MM.1S (cell line): ENCODE measurements at regions not wholly inside any gene's neighbourhood (a gene's known extent, or its start where the extent isn't known, plus 50 kb on each side); places are given as distances from the start of the nearest gene placed in this dataset.

Experiments
- EZH2 ChIP-seq: fragments of 300-600 bp; sonication (generic); optimal IDR thresholded peaks from 2 replicates; pipeline ENCODE3; 2017; ENCODE audit warnings: low read depth, mild to moderate bottlenecking, antibody characterized with exemption, low read length, mixed read lengths
- EZH2phosphoT487 ChIP-seq: fragments of 300-600 bp; sonication (generic); IDR thresholded peaks from 2 replicates; pipeline ENCODE4 v1.6.1; 2018; ENCODE audit warnings: antibody characterized with exemption, low read length
- TF ChIP-seq, protein P1 (sequence below): fragments of 300-600 bp; sonication (generic); IDR thresholded peaks from 2 replicates; pipeline ENCODE4 v1.5.1; 2016; ENCODE audit warnings: antibody characterized with exemption, low read length, mixed read lengths

DNA sequence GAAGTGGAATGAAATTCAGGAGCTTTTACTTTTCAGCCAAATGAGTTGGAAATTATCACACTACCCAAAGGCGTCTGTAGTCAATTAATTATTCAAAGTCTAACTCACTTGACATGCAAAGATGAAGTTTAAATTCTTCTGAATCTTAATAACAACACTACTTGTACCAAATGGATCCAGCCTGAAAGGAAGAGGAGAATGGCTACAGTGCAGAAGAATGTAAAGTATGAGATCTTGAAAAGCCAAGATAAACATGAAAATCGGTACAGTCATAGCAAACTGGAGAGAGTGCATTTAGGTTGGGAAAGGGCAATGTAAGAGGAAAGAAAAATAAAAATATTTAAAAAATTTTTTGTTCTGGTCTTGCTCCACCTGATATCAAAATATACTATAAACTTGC lies 195.5 kb downstream of the SIM1 start:
- TF ChIP-seq, protein P1, sequence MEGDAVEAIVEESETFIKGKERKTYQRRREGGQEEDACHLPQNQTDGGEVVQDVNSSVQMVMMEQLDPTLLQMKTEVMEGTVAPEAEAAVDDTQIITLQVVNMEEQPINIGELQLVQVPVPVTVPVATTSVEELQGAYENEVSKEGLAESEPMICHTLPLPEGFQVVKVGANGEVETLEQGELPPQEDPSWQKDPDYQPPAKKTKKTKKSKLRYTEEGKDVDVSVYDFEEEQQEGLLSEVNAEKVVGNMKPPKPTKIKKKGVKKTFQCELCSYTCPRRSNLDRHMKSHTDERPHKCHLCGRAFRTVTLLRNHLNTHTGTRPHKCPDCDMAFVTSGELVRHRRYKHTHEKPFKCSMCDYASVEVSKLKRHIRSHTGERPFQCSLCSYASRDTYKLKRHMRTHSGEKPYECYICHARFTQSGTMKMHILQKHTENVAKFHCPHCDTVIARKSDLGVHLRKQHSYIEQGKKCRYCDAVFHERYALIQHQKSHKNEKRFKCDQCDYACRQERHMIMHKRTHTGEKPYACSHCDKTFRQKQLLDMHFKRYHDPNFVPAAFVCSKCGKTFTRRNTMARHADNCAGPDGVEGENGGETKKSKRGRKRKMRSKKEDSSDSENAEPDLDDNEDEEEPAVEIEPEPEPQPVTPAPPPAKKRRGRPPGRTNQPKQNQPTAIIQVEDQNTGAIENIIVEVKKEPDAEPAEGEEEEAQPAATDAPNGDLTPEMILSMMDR: no peak
- TF ChIP-seq EZH2 (no peak), EZH2phosphoT487 (no peak)
